HEK293T (cell line): ENCODE measurements at regions not wholly inside any gene's neighbourhood (a gene's known extent, or its start where the extent isn't known, plus 50 kb on each side); places are given as distances from the start of the nearest gene placed in this dataset.

Experiments used
- CTCF ChIA-PET: fragments of 350-600 bp; formaldehyde crosslinking; extraction: SDS; loops from one replicate; lab custom pipeline; 2021; ENCODE audit warnings: antibody characterized with exemption, inconsistent platforms; lab: Yijun Ruan, JAX
- POLR2A ChIA-PET: fragments of 350-600 bp; formaldehyde crosslinking; extraction: SDS; loops from one replicate; lab custom pipeline; 2020; ENCODE audit warnings: antibody characterized with exemption, inconsistent platforms; lab: Yijun Ruan, JAX
- DNase-seq: peaks from one replicate; pipeline ENCODE4 v3.0.0; 2012; ENCODE audit warnings: mixed read lengths; ENCODE audit errors: extremely low spot score
- ARNT ChIP-seq: fragments of 450-650 bp; IDR thresholded peaks from 2 replicates; pipeline ENCODE4 v1.6.1; 2017; ENCODE audit warnings: mild to moderate bottlenecking
- BHLHE40 ChIP-seq: fragments of 450-650 bp; IDR thresholded peaks from 2 replicates; pipeline ENCODE4 v1.6.1; 2016; ENCODE audit warnings: mild to moderate bottlenecking, moderate library complexity, borderline replicate concordance
- CTBP1 ChIP-seq: fragments of 450-650 bp; IDR thresholded peaks from 2 replicates; pipeline ENCODE4 v1.6.1; 2016; ENCODE audit warnings: borderline replicate concordance
- ELF4 ChIP-seq: fragments of 450-650 bp; IDR thresholded peaks from 2 replicates; pipeline ENCODE4 v1.6.1; 2017; ENCODE audit warnings: antibody characterized with exemption
- FOXA1 ChIP-seq: fragments of 450-650 bp; IDR thresholded peaks from 2 replicates; pipeline ENCODE4 v1.6.1; 2016; ENCODE audit warnings: mild to moderate bottlenecking
- FOXK2 ChIP-seq: fragments of 450-650 bp; IDR thresholded peaks from 2 replicates; pipeline ENCODE4 v1.6.1; 2016; ENCODE audit warnings: mild to moderate bottlenecking
- FOXM1 ChIP-seq: fragments of 450-650 bp; IDR thresholded peaks from 2 replicates; pipeline ENCODE4 v1.6.1; 2017; ENCODE audit warnings: mild to moderate bottlenecking, borderline replicate concordance
- HDGF ChIP-seq: fragments of 450-650 bp; IDR thresholded peaks from 2 replicates; pipeline ENCODE4 v1.6.1; 2017; ENCODE audit warnings: antibody characterized with exemption, borderline replicate concordance
- L3MBTL2 ChIP-seq: fragments of 450-650 bp; conservative IDR thresholded peaks from 2 replicates; pipeline ENCODE4 v1.6.1; 2016; ENCODE audit warnings: mild to moderate bottlenecking
- LEF1 ChIP-seq: fragments of 450-650 bp; IDR thresholded peaks from 2 replicates; pipeline ENCODE4 v1.6.1; 2017; ENCODE audit warnings: mild to moderate bottlenecking, borderline replicate concordance
- NFRKB ChIP-seq: fragments of 450-650 bp; IDR thresholded peaks from 2 replicates; pipeline ENCODE4 v1.6.1; 2016; ENCODE audit warnings: mild to moderate bottlenecking, moderate library complexity
- PKNOX1 ChIP-seq: fragments of 450-650 bp; IDR thresholded peaks from 2 replicates; pipeline ENCODE4 v1.6.1; 2016
- SP1 ChIP-seq: fragments of 450-650 bp; IDR thresholded peaks from 2 replicates; pipeline ENCODE4 v1.6.1; 2017
- SUZ12 ChIP-seq: fragments of 450-650 bp; IDR thresholded peaks from 2 replicates; pipeline ENCODE4 v1.6.1; 2016; ENCODE audit warnings: mild to moderate bottlenecking
- TARDBP ChIP-seq: fragments of 450-650 bp; IDR thresholded peaks from 2 replicates; pipeline ENCODE4 v1.6.1; 2016
- ZNF384 ChIP-seq: fragments of 450-650 bp; IDR thresholded peaks from 2 replicates; pipeline ENCODE4 v1.6.1; 2016

- no peak for TF ChIP-seq TARDBP
- no peak for TF ChIP-seq BHLHE40
- no peak for TF ChIP-seq SP1
- TF ChIP-seq SUZ12: no peak
- TF ChIP-seq FOXM1: no peak
- no peak for TF ChIP-seq L3MBTL2
- TF ChIP-seq NFRKB: no peak
- TF ChIP-seq PKNOX1: no peak
- no peak for TF ChIP-seq CTBP1
- no peak for TF ChIP-seq FOXA1
- no peak for TF ChIP-seq LEF1
- TF ChIP-seq ARNT: no peak
- no peak for TF ChIP-seq ELF4
- TF ChIP-seq ZNF384: no peak
- no peak for TF ChIP-seq FOXK2
- TF ChIP-seq HDGF: no peak
- ChIA-PET POLR2A (no interaction called here), CTCF (no interaction called here)
- no peak for DNase-seq
These were observed 394.1 kb upstream of the PHF14 start for GRCh38 chr7:10579561-10579960.

- TF ChIP-seq SP1: no peak
- POLR2A ChIA-PET: no interaction called here
- CTCF ChIA-PET: no interaction called here
- DNase-seq: no peak
These were observed 388.8 kb upstream of the PHF14 start for GRCh38 chr7:10584886-10585285.

GRCh38 chr7:10588084-10588483 lies 385.6 kb upstream of the PHF14 start:
- no peak for DNase-seq
- CTCF ChIA-PET: no interaction called here
- POLR2A ChIA-PET: no interaction called here
- TF ChIP-seq TARDBP (no peak), L3MBTL2 (no peak), BHLHE40 (no peak), HDGF (no peak), FOXK2 (no peak), PKNOX1 (no peak), ZNF384 (no peak), CTBP1 (no peak), NFRKB (no peak), SP1 (no peak), ARNT (no peak), ELF4 (no peak), FOXA1 (no peak), FOXM1 (no peak), SUZ12 (no peak)

- ChIA-PET CTCF (no interaction called here), POLR2A (no interaction called here)
- TF ChIP-seq BHLHE40: no peak
- no peak for TF ChIP-seq SP1
- no peak for TF ChIP-seq PKNOX1
- TF ChIP-seq ZNF384: no peak
- no peak for TF ChIP-seq HDGF
- no peak for TF ChIP-seq ELF4
- no peak for DNase-seq
These were observed 381.1 kb upstream of the PHF14 start for GRCh38 chr7:10592604-10593003.

GRCh38 chr7:10593080-10593479 lies 380.6 kb upstream of the PHF14 start:
- POLR2A ChIA-PET: no interaction called here

GRCh38 chr7:10596827-10597226 lies 376.8 kb upstream of the PHF14 start:
- ChIA-PET CTCF (no interaction called here), POLR2A (no interaction called here)
- no peak for DNase-seq
- TF ChIP-seq TARDBP (no peak), LEF1 (no peak), SP1 (no peak), HDGF (no peak), PKNOX1 (no peak), NFRKB (no peak), ARNT (no peak), FOXM1 (no peak), FOXA1 (no peak), SUZ12 (no peak), L3MBTL2 (no peak), FOXK2 (no peak), ZNF384 (no peak), ELF4 (no peak)

More at GRCh38 chr7:10593080-10593479, 380.6 kb upstream of the PHF14 start:
- TF ChIP-seq BHLHE40: no peak
- TF ChIP-seq CTBP1: no peak
- TF ChIP-seq NFRKB: no peak
- TF ChIP-seq LEF1: no peak
- no peak for TF ChIP-seq HDGF
- TF ChIP-seq ELF4: no peak
- no peak for TF ChIP-seq FOXM1
- TF ChIP-seq ZNF384: no peak
- no peak for TF ChIP-seq PKNOX1
- TF ChIP-seq ARNT: no peak
- TF ChIP-seq L3MBTL2: no peak
- no peak for TF ChIP-seq FOXA1
- no peak for TF ChIP-seq FOXK2
- TF ChIP-seq SUZ12: no peak
- TF ChIP-seq TARDBP: no peak
- TF ChIP-seq SP1: no peak
- CTCF ChIA-PET: no interaction called here
- DNase-seq: no peak
